ENCODE measurements at regions not wholly inside any gene's neighbourhood (a gene's known extent, or its start where the extent isn't known, plus 50 kb on each side); places are given as distances from the start of the nearest gene placed in this dataset.

DNA sequence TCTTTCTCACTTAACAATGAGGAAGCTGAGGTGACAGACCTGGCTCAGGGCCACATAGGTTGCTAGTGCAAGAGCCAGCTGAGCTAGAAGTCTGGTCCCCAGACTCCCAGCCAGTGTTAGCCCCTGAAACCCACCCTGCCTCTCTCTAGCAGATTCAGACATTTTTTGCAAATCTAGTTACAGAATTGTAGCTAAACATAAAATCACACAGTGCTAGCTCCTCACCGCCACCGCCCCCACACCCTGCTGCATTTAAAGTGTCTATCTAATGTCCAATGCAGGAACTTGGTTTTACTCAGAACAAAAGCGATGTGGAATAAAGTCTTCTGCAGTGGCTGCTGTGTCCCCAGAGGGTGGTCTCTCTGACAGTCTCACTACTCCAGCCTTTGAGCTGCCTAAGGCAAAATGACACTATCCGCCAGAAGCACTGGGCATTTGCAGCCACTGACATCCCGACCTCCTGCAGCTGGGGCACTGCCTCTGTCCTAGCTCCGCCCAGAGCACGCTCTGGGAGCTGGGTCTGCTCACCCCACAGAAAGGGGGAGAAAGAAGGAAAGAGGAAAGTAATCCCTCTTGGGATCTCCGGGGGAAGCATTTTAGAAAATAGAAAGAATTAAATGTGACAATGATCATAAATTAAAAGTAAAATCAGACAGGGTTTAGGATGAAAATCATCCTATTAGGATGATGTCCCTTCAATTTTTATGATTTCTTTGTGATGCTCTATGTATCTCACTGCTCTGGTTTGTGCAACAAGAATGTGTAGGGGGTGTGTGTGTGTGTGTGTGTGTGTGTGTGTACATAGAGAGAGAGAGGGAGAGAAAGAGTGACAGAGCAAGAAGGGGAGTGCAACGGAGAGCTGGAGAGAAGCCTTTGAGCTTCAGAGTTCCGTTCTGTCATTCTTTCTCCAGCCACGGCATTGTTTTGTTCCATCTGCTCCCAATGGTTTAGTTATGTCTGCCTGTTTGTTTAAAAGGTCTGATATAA lies 50.5 kb upstream of the ST8SIA3 start:
- TF ChIP-seq CTCF (tag by site-specific recombination; IDR thresholded peaks at IDR 0.05) (no peak), ZNF274 (IDR thresholded peaks at IDR 0.05; ENCODE audit: low read length) (no peak), ZNF274 (tag by site-specific recombination; IDR thresholded peaks at IDR 0.05; ENCODE audit: borderline replicate concordance) (no peak), ZBTB1 (tag by site-specific recombination; IDR thresholded peaks at IDR 0.05) (no peak), REST (tag by site-specific recombination; IDR thresholded peaks at IDR 0.05) (no peak), ZNF76 (tag by site-specific recombination; IDR thresholded peaks at IDR 0.05; ENCODE audit: borderline replicate concordance, low read depth) (no peak), ZNF24 (tag by site-specific recombination; IDR thresholded peaks at IDR 0.05) (no peak), MYNN (tag by site-specific recombination; IDR thresholded peaks at IDR 0.05; ENCODE audit: borderline replicate concordance) (no peak), ZNF449 (tag by site-specific recombination; IDR thresholded peaks at IDR 0.05) (no peak), WT1 (tag by site-specific recombination; IDR thresholded peaks at IDR 0.05) (no peak)
- TF ChIP-seq, protein P1, sequence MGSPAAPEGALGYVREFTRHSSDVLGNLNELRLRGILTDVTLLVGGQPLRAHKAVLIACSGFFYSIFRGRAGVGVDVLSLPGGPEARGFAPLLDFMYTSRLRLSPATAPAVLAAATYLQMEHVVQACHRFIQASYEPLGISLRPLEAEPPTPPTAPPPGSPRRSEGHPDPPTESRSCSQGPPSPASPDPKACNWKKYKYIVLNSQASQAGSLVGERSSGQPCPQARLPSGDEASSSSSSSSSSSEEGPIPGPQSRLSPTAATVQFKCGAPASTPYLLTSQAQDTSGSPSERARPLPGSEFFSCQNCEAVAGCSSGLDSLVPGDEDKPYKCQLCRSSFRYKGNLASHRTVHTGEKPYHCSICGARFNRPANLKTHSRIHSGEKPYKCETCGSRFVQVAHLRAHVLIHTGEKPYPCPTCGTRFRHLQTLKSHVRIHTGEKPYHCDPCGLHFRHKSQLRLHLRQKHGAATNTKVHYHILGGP (tag by site-specific recombination; IDR thresholded peaks at IDR 0.05), result no peak
- TF ChIP-seq, protein P2, sequence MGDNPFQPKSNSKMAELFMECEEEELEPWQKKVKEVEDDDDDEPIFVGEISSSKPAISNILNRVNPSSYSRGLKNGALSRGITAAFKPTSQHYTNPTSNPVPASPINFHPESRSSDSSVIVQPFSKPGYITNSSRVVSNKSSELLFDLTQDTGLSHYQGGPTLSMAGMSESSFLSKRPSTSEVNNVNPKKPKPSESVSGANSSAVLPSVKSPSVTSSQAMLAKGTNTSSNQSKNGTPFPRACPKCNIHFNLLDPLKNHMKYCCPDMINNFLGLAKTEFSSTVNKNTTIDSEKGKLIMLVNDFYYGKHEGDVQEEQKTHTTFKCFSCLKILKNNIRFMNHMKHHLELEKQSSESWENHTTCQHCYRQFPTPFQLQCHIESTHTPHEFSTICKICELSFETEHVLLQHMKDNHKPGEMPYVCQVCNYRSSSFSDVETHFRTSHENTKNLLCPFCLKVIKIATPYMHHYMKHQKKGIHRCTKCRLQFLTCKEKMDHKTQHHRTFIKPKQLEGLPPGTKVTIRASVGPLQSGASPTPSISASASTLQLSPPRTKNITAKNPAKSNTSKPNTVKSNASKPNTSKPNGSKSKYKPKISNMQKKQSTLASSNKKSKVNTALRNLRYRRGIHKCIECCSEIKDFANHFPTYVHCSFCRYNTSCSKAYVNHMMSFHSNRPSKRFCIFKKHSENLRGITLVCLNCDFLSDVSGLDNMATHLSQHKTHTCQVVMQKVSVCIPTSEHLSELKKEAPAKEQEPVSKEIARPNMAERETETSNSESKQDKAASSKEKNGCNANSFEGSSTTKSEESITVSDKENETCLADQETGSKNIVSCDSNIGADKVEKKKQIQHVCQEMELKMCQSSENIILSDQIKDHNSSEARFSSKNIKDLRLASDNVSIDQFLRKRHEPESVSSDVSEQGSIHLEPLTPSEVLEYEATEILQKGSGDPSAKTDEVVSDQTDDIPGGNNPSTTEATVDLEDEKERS (tag by site-specific recombination; IDR thresholded peaks at IDR 0.05), result no peak
- TF ChIP-seq, protein P3, sequence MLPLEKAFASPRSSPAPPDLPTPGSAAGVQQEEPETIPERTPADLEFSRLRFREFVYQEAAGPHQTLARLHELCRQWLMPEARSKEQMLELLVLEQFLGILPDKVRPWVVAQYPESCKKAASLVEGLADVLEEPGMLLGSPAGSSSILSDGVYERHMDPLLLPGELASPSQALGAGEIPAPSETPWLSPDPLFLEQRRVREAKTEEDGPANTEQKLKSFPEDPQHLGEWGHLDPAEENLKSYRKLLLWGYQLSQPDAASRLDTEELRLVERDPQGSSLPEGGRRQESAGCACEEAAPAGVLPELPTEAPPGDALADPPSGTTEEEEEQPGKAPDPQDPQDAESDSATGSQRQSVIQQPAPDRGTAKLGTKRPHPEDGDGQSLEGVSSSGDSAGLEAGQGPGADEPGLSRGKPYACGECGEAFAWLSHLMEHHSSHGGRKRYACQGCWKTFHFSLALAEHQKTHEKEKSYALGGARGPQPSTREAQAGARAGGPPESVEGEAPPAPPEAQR (tag by site-specific recombination; IDR thresholded peaks at IDR 0.05), result no peak
